RKO (cell line): ENCODE measurements at regions not wholly inside any gene's neighbourhood (a gene's known extent, or its start where the extent isn't known, plus 50 kb on each side); places are given as distances from the start of the nearest gene placed in this dataset.
A peak's percentile ranks its signal among the peaks of the same experiment; 100 is the strongest.
"Not testable (repeated sequence)": the region's sequence is repeated elsewhere in the genome, so short reads cannot be mapped to it uniquely, and the experiment has no call there.

Experiments
- DNase-seq: peaks from one replicate; pipeline ENCODE4 v3.0.0-alpha.2; 2016; ENCODE audit warnings: low spot score

DNA sequence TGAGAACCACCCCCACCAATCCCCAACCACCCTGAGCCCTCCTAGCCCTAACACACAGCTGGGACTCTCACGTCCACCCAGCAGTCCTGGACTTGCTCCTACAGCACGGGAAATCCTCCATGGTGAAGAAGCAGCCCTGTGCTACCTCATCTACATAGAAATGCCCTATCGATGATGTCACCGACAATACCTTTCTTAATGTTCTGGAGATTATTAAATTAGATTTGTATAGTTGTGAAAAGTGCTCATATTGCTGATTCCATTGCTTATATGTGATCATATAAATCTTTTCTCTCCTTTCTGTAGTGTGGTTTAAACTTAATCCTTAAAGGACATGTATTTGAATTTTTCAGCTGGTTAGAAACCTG is 97.1 kb downstream of the PPIAL4G start:
- DNase-seq: not testable (repeated sequence)

DNA sequence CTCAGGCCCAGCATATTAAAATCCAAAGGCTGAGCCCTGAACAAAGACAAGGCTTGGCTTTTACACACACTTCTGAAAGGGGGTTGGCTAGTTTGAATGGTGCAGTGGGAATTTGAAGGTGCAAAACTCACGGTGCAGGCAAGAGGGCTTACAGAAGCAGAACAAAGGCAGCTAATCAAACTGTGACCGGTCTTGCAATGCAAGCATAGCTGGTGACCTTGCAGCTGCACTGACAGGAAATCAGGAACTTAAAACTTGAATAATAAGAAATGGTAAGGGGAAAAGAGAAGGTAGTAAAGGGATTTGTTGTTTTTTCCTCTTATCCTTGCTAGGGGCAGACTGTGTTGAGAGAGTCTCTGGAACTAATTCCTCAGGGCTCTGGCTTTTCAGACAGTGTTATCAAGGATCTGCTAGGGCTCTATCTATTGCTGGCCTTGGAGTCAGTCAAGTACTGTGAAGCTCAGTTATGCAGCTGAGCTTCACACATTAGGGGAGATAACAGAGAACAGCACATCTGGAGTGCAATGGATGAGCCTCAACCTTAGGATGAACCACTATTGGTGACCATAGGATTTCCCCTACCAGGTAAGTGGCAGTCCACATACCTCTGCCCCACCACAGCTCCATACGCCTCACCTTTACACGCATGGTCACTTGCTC is 97.6 kb downstream of the PPIAL4G start:
- no peak for DNase-seq

DNA sequence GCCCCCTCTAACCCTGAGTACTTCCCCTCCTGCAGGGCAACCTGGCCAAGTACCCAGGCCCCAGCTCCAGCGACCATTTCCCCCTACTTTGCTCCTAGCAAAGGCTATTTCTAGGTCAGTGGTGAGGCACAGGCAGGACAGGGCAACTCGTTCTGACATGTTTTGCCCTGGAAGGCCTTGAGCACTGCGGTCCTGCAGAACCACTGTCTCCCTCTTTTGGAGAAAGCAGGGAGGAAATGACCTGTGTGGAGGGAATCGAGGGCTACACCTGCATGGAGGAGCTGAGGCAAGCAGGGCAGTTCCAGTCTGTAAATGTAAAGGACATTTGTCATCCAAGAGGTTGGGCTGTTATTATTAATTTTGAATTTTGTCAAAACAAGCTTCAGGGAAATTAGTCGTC is 99.1 kb downstream of the PPIAL4G start:
- DNase-seq: no peak

DNA sequence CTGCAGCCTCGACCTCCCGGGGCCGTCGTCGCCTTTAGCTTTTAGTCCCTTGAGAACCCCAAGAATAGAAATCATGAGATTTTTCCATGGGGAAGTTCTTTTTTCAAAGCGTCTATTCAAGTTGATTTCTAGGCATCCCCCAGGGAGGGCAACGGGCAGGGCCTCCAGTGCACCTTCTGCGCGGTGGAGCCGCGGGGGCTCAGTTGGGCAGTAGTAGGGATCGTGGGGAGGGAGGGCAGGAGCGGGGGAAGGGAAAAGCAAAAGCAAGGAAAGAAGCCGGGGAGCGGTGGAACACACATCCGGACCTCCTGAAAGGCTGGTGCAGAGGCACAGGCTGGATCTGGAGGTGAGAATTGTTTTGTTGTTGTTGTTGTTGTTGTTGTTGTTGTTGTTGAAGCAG is 103.4 kb downstream of the PPIAL4G start:
- DNase-seq: no peak

DNA sequence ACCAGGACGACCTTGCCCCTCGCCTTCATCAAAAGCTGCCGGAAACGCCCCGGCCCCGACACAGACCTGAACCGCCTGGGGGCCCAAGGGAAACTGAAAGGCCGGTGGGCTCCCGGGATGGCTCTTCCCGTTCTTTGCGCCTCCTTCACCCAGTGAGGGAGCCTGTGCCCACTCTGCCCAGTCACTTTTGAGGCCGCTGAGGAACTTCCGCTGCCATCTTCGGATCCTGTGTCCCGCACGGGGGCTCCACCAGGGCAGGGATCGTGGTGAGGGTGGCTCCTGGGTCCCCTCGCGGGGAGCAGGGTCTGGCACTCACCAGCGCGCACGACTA is 104.0 kb downstream of the PPIAL4G start:
- no peak for DNase-seq

DNA sequence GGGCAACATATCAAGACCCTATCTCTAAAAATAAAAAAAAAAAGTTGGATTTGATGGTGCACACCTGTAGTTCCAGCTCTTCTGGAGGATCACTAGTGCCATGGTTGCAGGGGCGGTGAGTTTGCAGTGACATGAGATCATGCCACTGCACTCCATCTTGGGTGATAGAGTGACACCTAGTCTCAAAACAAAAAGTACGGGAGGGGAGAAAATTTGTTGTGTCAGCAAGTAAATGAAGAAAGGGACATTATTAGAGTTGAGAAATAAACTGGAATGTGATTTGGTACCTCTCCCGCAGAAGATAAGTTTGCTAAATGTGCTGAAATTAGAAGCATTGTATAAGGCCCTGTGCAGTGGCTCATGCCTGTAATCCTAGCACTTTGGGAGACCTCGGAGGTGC is 105.1 kb downstream of the PPIAL4G start:
- not testable (repeated sequence) for DNase-seq

DNA sequence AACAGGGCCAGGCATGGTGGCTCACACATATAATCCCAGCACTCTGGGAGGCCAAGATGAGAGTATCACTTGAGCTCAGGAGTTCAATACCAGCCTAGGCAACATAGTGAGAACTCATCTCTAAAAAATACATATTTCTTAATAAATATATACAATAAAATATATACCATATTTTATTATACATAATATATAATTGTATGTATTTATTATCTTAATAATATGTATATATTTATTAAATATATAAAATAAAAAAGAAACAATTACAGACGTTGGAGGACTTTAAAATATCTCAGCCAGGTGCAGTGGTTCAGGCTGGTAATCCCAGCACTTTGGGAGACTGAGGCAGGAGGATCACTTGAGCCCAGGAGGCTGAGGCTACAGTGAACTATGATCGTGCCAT is 106.1 kb downstream of the PPIAL4G start:
- not testable (repeated sequence) for DNase-seq

DNA sequence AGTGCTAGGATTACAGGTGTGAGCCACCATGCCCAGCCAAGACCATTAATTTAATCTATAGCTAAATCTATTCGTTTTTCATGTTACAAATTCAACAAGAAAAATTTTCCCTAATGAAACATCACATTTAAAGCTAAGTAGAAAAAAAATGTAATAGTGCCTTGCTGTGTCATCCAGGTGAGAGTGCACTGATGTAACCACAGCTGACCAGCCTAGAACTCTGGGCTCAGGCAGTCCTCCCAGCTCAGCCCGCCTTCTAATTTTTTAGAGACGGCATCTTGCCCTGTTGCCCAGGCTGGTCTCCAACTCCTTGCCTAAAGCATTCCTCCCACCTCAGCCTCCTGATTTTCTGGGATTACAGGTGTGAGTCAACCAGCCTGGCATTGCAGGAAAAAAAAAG is 109.0 kb downstream of the PPIAL4G start:
- DNase-seq: no peak

DNA sequence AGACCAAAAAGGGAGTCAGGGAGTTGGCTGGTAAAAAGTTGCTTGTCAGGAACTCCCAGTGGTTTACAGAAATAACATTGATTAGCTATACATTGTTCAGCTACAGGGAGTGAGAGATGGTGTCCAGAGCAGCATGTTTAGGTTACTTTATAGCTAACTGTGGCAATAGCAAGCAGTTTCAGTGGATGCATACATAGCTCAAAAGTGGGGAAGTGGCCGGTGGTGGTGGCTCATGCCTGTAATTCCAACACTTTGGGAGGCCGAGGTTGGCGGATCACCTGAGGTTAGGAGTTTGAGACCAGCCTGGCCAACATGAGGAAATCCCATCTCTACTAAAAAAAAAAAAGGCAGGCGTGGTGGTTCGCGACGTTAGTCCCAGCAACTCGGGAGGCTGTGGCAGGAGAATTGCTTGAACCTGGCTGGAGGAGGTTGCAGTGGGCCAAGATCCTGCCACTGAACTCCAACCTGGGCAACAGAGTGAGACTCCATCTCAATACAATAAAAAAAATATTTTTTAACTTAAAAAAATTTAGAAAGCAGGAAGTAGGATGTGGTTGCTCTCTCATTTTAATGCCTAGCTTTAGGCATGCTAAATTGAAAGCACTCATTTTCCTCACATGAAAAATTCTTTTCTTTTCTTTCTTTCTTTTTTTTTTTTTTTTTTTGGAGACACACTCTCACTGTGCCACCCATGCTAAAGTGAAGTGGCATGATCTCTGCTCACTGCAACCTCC is 109.7 kb downstream of the PPIAL4G start:
- no peak for DNase-seq

DNA sequence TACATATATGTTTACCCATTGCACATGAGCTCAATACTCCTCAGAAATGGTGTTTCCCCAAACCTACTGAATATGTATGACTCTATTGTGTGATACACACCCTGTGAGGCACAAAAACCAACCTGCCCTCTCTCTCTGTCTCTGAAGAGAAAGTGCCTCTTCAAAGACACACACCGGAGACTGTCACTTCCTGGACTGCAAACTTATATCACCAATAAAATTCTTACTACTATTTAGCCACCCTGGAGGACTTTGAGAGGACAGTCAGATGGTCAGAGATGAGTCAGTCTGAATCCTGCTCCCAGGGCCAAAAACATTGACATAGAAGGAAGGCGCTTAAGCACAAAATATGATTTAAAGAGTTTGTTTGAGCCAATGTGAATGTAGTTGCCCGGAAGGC is 110.4 kb downstream of the PPIAL4G start:
- peak; percentile 47 for DNase-seq

DNA sequence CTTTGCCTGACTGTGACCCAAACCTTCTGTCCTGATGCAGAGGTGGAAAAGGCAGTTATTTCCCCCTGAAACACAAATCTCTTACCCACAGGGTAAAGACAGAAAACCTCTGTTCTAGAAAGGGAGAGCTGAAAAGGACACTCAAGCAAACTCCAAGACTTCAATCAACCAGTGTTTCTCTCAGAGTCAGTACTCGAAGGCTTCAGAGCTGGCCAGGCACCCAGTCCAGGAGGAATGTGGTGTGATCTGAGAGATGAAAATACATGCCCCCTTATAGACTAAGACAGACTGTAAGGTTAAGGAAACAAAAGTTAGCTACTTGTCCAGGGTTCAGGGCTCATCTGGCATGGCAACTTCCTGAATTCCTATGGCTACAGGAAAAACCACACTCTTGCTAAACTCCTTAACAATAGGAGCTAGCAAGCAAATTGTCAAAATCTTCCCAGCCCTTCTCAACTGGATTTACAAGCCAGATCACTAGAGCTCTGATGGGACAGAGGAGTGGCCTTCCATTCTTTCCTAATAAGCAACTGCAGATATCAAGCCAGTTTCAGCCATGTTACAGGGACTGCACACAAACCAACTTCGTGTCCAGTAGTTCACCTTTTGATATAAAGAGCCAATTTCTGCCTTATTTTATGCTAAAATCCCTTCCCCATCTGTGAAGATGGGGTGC is 110.9 kb downstream of the PPIAL4G start:
- not testable (repeated sequence) for DNase-seq

DNA sequence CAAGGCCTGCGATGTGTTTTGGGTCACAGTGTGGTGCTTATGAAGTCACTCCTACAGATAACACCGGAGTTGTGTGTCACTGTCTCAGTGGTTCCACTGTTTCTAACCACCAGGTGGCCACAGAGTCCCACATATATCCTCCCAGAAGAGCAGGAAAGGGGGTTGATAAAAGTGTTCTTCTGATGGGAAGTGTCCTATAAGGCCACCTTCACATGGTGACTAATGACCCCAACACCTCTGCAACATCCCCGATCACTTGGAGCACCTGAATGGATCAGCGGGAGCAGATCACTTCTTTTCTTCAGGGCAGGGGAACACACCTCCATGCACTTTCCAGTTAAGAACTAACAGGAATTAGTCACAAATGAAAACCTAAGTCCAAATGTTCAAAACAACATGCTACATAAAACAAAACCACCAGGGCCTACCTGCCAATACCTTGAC is 111.5 kb downstream of the PPIAL4G start:
- DNase-seq: peak; percentile 79

DNA sequence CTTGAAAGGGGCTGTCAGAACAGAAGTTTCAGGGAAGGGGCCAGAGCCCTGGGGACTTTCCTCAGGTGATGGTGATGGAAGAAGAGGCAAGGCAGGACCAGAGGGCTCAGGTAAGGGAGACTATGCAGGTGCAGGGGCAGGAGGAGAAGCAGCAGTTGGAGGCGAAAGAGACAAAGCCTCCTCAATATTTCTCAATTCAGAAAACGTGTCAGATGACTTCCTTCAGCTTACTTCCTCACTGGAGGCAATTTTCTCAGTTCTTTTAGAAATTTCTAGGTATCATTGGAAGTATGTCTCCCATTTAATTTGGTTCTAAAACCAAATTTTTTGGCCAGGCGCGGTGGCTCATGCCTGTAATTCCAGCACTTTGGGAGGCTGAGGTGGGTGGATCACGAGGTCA is 112.4 kb downstream of the PPIAL4G start:
- not testable (repeated sequence) for DNase-seq

DNA sequence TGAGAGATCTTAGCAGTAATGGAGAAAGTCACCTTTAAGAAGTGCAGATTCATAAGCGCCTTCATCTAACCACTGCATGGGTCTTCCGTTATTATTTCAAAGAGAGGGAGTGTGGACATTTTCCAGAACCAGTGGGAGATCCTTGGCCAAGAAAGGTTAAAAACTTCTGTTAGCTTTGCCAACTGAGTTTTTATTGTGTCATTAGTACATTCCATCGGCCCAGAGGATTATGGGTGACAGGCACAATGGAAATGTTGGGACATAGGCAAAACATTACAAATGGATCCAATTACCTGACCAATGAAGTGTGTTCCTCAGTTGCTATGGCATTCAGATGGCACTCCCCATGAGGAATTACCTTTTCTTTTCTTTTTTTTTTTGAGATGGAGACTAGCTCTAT is 115.5 kb downstream of the PPIAL4G start:
- no peak for DNase-seq

DNA sequence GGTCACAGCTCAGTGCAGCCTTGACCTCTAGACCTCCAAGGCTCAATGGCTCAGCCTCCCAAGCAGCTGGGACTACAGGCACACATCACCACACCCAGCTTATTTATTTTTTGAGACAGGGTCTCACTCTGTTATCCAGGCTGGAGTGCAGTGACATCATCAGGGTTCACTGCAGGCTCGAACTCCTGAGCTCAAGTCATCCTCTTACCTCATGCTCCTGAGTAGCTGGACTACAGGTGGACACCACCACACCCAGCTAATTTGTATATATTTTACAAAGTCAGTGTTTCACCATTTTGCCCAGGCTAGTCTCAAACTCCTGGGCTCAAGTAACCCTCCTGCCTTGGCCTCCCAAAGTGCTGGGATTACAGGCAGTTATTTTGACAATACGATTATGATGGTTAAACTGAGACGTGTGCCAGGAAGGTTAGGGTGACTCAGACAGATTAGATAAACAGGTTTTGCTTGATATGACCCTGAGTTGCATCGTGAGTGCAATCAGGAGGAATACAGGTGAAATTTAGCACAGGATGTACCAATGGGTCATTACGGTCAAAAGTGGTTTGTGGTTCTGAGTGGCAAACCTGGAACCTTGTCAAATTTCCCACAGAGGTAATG is 116.9 kb downstream of the PPIAL4G start:
- not testable (repeated sequence) for DNase-seq

DNA sequence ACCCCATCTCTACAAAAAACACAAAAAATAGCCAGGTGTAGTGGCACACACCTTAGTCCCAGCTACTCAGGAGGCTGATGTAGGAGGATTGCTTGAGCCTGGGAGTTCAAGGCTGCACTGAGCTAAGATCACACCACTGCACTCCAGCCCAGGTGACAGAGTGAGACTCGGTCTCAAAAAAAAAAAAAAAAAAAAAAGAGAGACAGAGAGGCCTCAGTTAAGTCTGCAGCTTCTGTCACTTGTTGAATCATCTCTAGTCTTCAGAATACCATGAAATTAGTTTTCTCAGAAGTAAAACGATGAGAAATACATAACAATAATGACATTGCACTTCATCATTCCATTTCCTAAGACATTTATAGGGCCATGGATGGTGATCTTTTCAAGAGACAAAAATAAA is 118.0 kb downstream of the PPIAL4G start:
- not testable (repeated sequence) for DNase-seq

DNA sequence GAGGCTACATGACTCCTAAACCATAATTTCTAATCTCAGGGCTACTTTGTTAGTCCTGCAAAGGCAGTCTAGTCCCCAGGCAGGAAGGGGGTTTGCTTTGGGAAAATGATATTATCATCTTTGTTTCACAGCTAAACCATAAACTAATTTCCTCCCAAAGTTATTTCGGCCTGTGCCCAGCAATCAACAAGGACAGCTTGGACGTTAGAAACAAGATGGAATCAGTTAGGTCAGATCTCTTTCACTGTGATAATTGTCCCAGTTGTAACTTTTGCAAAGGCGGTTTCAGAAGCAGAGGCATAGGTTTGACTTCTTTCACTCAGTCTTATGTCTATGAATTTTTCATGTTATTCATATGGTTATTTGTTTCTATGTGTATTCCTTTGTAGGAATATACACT is 119.1 kb downstream of the PPIAL4G start:
- not testable (repeated sequence) for DNase-seq

DNA sequence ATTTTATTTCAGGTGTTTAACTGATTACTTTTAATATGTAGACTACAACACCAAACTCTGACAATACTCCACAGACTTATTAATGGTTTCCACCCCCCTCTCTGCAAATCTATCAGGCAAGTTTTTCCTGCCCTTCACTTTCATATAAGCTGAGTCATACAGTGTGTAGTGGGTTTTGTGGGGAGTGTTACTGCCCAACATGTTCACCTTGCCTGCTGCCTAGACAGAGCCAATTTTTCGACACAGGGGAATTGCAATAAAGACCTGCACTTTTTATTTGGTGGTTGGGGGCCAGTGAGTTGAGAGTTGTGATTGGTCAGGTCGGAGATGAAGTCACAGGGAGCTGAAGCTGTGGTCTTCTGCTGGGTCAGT is 119.7 kb downstream of the PPIAL4G start:
- no peak for DNase-seq

DNA sequence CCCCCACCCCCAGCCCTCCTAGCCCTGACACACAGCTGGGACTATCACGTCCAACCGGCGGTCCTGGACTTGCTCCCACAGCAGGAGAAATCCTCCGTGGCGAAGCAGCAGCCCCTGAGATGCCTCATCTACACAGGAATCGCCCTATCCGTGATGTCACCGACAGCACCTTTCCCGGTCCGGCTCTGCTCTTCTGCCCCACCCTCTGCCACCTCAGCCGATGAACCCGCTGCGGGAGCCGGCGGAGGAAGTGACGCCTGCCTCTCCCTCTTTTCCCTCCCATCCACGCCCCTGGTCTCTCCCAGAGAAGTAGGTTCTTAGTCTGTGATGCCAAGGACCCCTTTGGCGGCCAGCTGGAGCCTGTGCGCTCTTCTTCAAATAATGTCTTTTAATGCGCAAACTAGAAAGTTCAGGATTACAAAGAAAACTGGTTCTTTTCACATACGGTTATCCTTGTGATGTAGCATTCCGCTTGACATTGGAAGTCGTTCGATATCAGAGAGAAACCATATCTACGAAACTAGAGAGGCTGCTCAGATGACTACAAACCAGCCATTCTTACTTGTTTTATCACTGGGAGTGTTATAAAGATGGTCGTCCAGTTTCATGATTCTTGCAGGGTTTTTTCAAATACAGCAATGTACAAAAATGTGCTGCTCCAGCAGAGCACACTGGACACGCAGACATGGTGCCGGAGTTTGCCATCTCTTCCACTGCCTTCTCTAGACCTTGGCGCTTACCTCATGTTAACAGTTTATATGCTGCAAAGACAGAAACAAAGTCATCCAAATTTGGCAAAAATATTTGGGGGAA is 120.3 kb downstream of the PPIAL4G start:
- no peak for DNase-seq

DNA sequence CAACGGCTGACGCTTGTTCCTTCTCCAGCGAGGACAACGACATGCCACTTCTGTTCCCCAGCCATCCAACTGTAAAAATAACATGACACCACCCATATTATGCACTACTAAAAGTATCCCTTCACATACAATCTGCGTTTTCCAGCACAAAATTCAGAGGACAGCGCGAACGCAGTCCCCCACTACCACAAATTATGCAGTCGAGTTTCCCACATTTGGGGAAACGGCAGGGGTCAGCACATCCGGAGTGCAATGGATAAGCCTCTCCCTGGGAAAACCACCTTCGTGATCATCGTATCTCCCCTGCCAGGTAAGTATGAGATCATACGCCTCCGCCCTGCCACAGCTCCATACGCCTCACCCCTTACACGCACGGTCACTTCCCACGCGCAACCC is 120.9 kb downstream of the PPIAL4G start:
- DNase-seq: no peak

DNA sequence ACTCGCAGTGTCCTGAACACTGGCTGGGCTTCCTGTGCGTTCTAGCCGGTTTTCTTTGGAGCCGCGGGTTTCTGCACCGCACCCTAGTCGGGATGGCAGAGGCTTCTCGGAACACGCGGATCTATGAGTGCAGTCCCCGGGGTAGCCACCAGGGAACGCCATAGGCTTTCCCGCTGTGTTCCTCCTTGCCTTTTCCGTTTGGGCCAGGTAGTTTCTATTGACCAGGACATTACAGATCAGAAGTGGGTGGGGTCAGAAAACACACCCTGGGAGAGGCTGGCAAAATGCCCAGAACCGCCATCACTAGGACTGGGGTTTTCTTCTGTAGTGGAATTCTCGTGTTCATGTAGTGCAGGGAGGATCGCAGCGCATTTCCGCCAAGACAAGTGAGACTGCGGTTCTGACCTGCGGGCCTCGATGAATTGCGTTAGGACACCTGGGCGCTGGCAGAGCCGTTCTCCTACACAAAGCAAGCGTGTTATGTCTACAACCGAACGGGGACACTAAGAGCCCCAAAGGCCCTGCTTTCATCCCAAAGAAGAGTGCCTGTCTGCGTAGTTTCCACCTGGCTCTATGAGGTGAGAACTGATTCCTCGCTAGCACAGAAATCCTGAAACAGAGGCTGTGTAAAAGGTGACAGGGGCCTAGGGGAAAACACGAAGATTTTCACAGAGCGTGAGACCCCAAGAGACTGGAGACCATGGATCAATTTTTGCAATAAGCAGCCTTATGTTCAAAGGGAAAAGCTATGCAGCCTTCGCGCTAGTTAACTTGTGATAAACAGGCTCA is 121.5 kb downstream of the PPIAL4G start:
- not testable (repeated sequence) for DNase-seq
